Renal pelvis (tissue), 1 donor: ENCODE measurements at regions not wholly inside any gene's neighbourhood (a gene's known extent, or its start where the extent isn't known, plus 50 kb on each side); places are given as distances from the start of the nearest gene placed in this dataset.

ENCODE experiments used
- DNase-seq: peaks from one replicate; pipeline ENCODE4 v3.0.0-alpha.2; 2013

- no peak for DNase-seq
Measured at GRCh38 chr22:27412866-27413445, 388.6 kb downstream of the MN1 start.

GRCh38 chr22:27413702-27414101 is 387.9 kb downstream of the MN1 start:
- no peak for DNase-seq

GRCh38 chr22:27416511-27417420 is 384.8 kb downstream of the MN1 start:
- no peak for DNase-seq

GRCh38 chr22:27417421-27417814 is 384.1 kb downstream of the MN1 start:
- no peak for DNase-seq

GRCh38 chr22:27418261-27418660 is 383.3 kb downstream of the MN1 start:
- DNase-seq: no peak

GRCh38 chr22:27419473-27419872 is 382.1 kb downstream of the MN1 start:
- no peak for DNase-seq

GRCh38 chr22:27420195-27420816 is 381.2 kb downstream of the MN1 start:
- no peak for DNase-seq

GRCh38 chr22:27420817-27421361 is 380.7 kb downstream of the MN1 start:
- peak; percentile 85 for DNase-seq

GRCh38 chr22:27422442-27422841 is 379.1 kb downstream of the MN1 start:
- no peak for DNase-seq

GRCh38 chr22:27424319-27424718 is 377.2 kb downstream of the MN1 start:
- DNase-seq: no peak

- no peak for DNase-seq
Measured at GRCh38 chr22:27429476-27429875, 372.1 kb downstream of the MN1 start.

- DNase-seq: no peak
Measured at GRCh38 chr22:27431081-27431480, 370.5 kb downstream of the MN1 start.

GRCh38 chr22:27431896-27432295 is 369.7 kb downstream of the MN1 start:
- DNase-seq: no peak

- DNase-seq: no peak
Measured at GRCh38 chr22:27433099-27433498, 368.5 kb downstream of the MN1 start.

- no peak for DNase-seq
Measured at GRCh38 chr22:27433585-27434190, 367.9 kb downstream of the MN1 start.

- DNase-seq: no peak
Measured at GRCh38 chr22:27434898-27435297, 366.7 kb downstream of the MN1 start.

- DNase-seq: peak; percentile 69
Measured at GRCh38 chr22:27435844-27436576, 365.5 kb downstream of the MN1 start.

- DNase-seq: no peak
Measured at GRCh38 chr22:27436591-27436990, 365.0 kb downstream of the MN1 start.

GRCh38 chr22:27437570-27437969 is 364.0 kb downstream of the MN1 start:
- no peak for DNase-seq

GRCh38 chr22:27438271-27438980 is 363.1 kb downstream of the MN1 start:
- no peak for DNase-seq

GRCh38 chr22:27439131-27439530 is 362.4 kb downstream of the MN1 start:
- no peak for DNase-seq
